ENCODE measurements at regions not wholly inside any gene's neighbourhood (a gene's known extent, or its start where the extent isn't known, plus 50 kb on each side); places are given as distances from the start of the nearest gene placed in this dataset.
"Not testable (repeated sequence)": the region's sequence is repeated elsewhere in the genome, so short reads cannot be mapped to it uniquely, and the experiment has no call there.

DNA sequence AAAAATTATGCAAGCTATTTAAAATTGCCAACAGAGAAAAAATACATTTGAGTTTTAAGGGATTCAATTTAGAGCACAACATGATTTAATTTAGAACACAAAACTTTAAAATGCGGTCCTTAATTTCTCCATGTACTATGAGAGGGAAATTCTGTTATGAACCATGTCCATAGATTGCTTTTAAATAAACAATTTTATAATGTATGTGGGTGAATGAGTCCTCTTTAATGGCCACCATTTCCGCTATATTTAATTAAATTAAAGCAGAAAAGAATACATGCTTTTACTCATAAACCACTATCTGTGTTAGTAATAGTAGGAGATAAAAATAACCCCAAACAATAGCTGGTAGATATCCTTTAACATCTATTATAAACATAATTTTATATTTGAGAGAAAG lies 914.6 kb downstream of the LTN1 start:
- DNase-seq (ENCODE audit: low read depth in 2 of 2): no peak

DNA sequence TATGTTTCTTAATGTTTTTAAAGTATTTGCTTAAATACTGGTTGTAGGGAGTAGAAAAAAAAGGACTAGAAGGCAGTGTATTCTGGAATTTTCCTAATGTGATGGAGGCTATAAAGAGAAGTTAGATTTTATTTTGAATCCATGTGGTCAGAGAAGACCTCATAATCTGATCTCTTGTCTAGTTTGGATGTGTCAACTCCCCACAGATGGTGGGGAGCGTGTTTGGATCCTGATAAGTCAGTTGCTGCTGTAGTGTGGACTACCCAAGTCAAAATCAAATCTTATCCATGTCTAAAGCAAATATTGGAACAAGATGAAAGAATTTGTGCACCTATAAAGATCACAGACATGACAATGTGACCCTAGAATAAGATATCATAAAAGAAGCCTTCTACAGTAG lies 918.0 kb downstream of the LTN1 start:
- no peak for DNase-seq (ENCODE audit: low read depth in 2 of 2)

DNA sequence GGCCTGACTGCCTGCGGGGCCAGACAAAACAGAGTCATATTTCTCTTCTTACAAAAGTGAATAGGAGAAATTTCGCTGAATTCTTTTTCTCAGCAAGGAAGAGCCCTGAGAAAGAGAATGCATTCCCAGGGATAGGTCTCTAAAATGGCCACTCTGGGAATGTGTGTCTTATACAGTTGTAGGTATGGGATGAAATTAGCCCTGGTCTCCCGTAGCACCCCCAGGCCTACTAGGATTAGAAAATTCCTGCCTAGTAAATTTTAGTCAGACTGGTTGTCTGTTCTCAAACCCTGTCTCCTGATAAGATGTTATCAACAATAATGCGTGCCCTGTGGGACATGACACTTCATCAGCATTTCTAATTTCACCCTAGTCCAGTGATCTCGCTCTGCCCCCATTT lies 920.1 kb downstream of the LTN1 start:
- no peak for DNase-seq (ENCODE audit: low read depth in 2 of 2)

DNA sequence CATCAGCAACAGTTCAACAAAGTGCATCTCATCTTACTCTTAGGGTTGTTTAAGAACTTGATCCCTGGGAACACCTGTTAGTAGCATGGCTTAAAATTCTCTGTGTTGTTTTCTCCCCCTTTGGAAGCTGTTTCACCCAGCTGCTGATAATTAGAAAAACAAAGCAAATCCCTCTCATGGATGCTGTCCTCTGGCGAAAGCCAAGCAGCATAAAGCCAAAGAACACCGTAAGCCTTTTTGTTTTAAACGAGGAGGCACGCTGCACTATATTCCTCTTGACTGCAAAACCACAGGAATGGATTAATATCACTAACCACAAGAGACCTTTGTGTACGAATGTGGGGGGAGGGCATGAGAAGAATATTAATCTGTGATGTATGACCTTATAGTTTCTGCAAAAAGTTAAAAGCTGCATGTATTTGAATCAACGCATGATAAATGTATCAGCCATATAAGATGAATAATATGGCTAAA lies 923.2 kb downstream of the LTN1 start:
- no peak for DNase-seq (ENCODE audit: low read depth in 2 of 2)

DNA sequence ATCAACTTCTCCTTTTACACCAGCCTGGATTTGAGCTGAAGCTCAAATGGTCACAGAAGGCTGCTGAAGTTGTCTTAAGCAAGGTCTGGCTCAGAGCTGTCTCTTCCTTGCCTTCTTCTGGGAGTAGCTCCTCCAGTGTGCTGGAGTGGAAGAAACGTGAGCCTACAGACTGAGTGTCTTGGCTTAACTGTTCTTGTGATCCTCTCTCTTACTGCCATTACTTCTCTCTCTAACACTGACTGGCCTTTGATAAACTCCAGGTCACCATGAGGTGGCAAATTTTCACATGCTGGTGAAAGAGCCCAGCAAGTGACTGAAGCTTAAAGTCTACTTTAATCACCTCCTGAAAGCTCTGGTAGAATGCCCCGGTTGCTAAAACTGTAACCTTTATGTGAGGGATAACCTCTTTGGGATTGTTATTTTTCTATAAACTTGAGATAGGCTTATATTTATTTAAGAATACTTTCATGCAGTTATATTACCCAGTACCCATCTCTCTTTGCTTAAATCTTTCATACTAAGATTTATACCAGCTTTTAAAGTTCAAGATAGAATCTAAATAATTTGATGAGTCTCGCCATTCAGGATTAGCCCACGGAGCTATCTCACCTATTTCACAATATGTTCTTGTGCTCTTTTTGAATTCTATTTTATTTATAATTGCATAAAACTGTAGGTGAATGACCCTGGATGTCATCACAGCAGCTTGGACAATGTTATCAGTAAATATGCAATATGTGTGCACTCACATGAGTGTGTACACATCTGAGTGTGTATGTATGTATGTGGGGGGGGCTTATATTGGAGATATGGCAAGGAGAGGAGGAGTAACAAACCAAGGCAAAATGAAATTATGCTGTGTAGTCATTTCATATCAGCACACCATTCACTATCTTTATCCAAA lies 924.0 kb downstream of the LTN1 start:
- no peak for DNase-seq (ENCODE audit: low read depth in 2 of 2)

DNA sequence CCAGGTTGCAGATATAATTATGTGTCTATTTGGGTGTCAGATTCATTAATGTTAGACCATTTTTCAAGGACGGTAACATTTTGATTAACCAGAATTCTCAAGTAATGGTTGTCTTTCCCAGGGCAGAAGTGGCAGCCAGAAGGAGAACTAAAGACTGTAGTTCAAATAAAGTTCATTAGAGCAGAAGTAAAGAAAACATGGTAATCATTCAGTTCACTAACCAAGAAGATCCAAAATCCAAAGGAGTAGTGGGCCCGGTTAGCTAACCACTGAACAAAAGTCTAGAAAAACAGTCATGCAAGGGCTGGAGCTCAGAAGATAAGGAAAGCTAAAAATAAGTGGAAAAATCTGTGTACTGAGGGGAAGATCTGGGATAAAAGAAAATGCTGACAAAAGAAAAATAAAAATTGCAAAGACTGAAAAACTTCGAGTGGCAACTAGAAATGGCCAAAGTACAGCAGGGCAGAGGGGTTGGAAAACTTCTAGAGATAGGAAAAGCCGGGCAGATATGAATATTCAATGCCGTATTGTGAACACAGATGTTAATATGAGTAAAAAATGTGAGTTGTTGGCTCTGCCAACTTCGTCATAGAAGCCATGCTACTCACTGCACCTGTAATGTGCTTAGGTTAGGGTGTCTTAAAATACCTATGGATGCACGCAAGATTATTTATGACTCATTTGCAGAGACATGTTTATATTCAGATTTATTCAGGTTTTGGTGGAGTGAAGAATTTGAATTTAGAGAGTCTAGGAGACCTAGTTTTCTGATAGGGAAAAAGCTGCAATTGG lies 925.9 kb downstream of the LTN1 start:
- DNase-seq (ENCODE audit: low read depth in 2 of 2): no peak

DNA sequence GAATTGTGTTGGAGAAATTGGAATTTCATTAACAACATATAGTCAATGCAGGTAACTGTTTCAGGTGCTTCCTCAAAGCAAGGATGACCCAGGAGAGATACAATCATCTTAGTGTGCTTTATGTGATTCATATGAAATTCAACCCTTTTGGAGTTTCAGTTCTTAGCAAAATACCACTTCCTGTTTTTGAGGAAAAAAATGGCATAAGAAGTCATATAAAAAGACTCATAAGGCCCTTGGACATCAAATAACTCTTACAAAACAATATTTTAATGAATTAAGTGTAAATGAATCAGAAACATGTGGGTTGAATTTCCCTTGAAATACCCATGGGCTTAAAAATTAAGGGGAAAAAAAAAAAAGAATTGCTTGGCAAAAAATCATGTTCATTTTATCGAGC lies 926.6 kb downstream of the LTN1 start:
- no peak for DNase-seq (ENCODE audit: low read depth in 2 of 2)

DNA sequence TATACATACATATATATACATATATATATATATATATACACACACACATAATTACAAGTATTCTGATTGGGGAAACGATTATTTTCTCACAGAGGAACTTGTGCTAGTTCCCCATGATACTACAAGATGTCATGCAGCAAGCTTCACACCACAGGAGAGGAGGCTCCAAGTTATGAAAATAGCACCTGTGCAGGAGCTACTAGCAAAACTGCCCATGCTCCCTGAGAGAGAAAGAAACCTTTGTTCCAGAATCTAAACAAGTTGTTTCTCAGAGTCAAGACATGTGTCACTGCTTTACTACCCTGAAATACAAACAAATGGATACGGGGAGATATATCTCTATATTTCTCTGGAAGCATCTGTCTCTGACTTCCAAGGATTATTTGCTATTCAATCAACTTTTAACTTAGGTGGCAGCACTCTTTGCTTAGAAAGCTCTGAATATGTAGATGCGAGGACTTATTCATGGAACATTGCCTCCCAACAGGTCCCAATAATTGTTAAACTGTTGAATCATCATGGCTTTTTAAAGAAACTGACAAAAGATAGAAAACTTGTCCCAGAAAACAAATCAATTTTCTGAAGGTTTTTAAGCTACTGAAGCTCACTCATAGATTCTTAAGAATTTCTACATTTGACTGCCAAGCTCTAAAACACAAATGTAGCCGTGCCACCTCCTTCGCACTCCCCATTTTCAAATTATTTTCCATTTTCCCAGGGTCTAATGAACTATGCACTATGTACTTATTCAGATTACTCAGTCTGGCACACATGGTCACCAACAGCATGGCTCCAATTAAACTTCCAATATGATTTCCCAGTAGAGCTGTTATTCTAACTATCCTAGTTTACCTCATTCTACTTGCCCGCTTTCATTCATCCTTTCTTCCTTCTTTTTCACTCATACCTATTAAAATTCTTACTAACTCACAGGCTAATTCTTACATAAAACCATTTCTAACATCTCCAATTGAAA lies 929.1 kb downstream of the LTN1 start:
- DNase-seq (ENCODE audit: low read depth in 2 of 2): no peak

DNA sequence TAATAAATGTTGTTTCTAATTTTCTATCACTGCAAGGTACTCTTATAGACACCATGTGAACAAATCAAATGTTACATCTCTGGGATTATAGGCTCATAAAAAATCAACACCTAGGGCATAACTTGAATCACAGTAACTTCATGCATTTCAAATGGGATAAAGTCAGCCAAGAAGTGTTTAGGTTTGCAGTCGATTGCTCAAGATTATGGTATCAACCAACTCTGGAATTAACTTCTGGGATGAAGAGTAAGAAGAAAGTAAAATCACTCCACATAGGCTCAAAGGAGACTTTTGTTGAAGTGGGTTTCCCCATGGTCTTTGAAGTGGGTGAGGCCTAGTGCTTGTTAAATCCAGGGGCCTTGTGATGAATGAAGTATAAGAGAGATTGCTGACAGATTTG lies 939.7 kb downstream of the LTN1 start:
- DNase-seq (ENCODE audit: low read depth in 2 of 2): not testable (repeated sequence)

DNA sequence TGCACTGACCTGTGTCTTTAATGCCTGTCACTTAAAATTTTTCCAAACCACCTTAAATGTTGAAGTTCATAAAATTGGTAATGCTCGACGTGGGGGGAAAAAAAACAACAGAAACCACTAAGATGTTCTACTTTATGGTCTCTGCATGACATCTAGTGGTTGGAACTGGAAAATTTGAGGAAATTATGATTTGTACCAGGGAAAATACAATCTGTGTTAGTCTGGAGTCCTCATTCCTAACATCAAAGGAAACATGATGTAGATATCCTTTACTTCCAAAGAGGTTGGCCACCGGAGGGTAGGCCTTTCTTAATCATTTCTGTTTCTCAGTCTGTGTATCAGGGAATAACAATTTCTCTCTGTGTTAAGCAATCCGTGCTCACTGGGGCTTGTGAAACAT lies 941.0 kb downstream of the LTN1 start:
- DNase-seq (ENCODE audit: low read depth in 2 of 2): not testable (repeated sequence)

DNA sequence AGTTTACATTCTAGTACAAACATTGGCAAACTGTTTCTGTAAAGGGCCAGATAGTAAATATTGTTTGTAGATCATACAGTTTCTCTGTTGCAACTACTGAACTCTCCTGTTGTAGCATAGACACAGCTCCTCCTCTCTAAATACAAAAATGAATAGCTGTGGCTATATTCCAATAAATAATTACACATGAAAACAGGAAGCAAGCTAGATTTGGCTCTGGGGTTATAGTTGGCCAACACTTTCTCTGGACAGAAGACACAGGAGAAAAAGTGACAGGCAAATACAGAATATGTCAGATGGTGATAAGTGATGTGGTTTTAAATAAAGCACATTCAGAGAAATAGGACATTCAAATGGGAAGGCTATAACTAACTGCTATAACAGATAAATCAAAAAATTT lies 957.0 kb downstream of the LTN1 start:
- not testable (repeated sequence) for DNase-seq (ENCODE audit: low read depth in 2 of 2)

DNA sequence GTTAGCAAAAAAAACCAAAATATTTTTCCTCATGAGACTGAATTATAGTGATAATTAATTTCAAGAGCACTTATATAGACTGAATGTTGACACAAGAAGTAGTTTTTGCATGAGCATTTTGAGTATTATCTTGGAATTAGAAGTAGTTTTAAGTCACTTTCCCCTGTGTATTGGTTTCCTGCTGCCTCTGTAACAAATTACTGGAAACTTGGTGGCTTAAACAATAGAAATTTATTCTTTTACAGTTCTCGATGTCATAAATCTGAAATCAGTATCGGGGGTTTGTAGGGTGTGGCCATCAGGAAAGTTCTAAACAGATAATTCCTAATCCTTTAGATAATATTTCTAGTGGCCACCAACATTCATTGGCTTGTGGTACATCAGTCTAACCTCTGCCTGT lies 957.8 kb downstream of the LTN1 start:
- DNase-seq (ENCODE audit: low read depth in 2 of 2): not testable (repeated sequence)

DNA sequence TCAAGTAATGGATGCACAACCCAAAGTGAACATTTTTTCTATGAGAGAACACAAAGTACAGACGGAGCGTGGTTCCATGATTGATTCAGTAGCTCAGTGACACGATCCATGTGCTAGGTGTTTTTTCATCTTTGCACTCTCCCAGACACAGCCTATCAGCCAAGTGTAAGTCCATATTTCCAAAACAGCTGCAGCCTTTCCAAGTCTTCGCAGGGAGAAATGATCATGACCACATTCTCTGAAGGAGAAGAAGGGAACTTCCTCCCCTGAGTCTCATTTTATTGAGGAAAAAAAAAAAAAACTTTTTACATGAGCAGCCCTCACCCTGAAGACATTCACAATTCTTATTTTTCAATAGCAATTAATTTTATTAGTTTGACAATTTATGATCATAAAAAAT lies 958.3 kb downstream of the LTN1 start:
- not testable (repeated sequence) for DNase-seq (ENCODE audit: low read depth in 2 of 2)

DNA sequence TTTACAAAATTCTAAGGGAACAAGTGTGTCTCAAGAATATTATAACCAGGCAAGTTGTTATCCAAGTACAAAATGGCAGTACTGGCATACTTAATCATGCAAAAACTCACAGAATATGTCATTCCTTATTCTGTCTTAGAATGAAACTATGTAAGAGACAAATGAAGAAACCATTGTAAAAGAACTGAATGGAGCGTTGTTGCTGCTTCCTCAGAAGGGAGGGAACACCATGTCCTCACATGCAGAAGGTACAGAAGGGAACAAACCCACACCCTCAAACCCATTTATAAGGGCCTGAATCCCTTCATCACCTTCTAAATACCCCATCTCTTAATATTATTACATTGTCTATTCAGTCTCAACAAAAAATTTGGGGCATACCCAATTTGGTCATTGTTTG lies 960.0 kb downstream of the LTN1 start:
- DNase-seq (ENCODE audit: low read depth in 2 of 2): not testable (repeated sequence)

DNA sequence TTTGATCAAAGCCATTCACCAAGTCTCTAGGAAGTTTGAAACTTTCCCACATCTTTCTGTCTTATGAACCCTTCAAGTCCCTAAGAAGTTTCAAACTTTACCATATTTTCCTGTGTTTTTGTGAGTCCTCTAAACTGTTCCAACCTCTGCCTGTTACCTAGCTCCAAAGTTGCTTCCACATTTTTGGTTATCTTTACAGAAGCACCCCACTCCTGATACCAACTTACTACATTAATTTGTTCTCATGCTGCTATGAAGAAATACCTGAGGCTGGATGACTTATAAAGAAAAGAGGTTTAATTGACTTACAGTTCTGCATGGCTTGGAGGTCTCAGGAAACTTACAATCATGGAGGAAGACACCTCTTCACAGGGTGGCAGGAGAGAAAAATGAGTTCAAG lies 961.6 kb downstream of the LTN1 start:
- DNase-seq (ENCODE audit: low read depth in 2 of 2): not testable (repeated sequence)

DNA sequence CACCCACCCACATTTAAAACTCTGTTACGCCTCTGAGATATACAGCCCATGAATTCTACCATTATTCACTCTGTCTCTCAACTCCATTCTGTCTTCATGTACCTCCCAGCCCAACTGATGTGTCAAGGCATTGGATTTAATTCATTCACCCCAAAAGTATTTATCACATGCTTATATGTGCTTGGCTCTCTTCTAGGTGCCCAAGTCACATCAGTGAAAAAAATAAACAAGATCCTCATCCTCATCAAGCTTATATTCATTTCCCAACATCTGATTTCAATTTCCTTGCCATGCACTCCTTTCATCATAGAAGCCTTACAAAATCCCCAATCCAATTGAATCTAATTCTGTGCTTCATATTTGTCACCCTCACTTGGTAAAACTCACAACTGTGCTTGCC lies 967.6 kb downstream of the LTN1 start:
- DNase-seq (ENCODE audit: low read depth in 2 of 2): no peak

DNA sequence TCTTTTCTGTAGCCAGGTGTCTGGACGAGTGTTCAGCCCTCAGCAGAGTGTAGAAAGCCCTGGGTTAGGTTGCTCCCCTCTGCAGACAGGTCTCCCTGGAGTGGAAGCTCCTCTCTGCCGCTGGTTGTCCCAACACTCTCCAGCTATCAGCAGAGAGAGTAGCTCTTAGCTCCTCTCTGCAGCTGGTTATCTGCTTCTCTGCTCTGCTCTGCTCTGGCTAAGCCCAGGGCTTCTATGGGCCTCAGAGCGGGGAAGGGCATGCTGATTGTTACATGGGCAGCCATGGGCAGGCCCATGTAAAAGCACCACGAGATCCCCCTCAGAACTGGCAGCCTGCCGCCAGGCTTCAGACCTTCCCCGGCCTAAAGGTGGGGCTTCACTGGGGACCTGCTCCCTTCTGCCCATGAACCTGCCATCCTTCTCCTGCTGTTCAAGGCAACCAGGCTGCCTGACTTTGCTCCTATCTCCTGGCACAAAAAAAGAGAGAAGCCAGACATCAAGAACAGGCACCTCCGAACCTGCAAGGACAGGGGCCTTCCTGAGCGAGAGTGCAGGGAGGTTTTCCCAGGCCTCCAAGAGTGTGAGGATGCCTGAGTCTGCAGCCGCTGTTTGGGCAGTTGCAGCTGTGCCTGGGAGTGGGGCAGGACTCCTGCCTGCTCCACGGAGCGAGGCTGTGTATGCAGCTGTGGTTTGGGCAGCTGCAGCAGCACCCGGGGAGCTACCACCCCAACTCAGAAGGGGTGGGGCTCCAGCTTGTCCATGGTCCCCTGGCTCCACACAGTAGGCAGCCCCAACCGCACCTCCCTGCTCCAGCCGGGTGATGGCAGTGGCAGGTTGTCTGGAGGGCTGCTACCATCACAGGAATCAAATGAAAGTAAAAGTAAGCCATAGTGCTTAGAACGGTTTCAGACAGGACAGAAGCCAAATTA lies 973.7 kb downstream of the LTN1 start:
- no peak for DNase-seq (ENCODE audit: low read depth in 2 of 2)

DNA sequence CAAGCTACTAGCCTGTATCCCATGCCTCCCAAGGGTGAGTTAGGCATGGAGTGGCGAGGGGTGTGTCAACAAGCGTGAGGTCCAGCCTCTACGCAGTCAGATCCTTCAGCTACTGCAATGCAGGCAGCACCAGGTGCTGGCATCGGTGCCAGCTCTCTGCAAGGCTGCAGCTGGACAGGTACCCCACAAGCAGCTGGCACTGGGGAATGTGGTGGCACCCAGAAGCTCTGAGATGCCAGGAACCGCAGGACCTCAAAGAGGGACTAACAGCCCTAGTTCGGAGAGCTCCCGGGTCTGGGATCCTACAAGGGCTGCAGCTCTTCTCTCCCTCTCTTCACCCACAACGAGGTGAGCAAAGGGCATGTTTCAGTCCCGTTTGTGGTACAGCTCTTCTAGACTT lies 974.5 kb downstream of the LTN1 start:
- no peak for DNase-seq (ENCODE audit: low read depth in 2 of 2)

DNA sequence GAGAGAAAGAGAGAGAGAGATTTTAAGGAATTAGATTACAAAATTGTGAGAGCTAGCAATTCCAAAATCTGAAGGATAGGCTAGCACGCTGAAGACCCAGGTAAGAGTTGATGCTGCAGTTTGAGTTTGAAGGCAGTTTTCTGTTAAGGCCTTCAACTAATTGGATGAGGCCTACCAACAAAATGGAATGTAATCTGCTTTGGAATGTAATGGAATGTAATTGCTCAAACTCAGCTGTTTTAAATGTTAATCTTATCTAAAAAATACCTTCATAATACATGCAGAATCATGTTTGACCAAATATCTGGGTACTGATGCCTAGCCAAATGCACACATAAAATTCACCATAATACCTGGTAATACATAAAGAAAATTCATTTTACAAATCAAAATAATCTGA lies 976.1 kb downstream of the LTN1 start:
- DNase-seq (ENCODE audit: low read depth in 2 of 2): no peak

DNA sequence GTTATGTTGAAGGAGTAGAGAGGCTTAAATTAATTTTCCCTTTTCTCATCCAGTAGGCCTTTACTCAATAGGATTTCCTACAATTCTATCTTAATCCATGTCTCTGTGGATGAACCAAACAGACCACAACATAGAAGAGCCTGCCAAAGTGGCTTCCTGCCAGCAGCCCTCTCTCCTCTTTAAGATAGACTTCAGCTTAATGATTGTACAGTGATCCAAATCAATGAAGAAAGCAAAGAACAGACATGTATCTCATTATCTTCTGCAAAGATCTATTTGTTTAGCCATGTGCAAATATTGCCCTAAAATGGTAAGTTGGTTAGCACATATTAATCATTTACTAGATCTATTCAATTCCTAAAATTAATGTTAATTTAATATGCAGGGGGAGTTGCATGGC lies 979.6 kb downstream of the LTN1 start:
- not testable (repeated sequence) for DNase-seq (ENCODE audit: low read depth in 2 of 2)

DNA sequence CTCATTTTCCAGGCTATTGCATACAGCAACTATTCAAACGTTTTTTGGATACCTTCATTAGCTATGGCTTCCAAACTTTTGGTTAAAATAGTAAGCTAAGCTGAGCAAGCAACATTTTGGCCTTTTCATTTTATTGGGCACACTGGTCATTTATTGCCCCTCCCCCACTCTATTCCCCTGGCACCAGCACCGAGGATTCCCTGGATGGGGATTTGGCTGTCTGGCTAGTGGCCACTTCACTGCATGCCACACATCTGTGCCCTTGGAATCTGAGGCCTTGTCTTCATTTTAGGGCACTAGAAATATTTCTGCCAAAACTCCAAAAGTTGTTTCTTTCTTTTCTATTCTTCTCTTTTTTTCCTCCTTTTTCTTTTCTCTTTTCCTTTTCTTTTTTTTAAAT lies 980.7 kb downstream of the LTN1 start:
- DNase-seq (ENCODE audit: low read depth in 2 of 2): not testable (repeated sequence)

Measured in stimulated activated CD4-positive, alpha-beta T cell treated with anti-CD3 and anti-CD28 coated beads, Interleukin-1b, Interleukin-23, amount 100 ng/mL, for 1 hour (primary cell).